Right lobe of liver (tissue), 6 donors: ENCODE measurements at regions not wholly inside any gene's neighbourhood (a gene's known extent, or its start where the extent isn't known, plus 50 kb on each side); places are given as distances from the start of the nearest gene placed in this dataset.

Experiments
- ATAC-seq, 4 donors: fragments of 200-7000 bp; cut with Tn5 transposase; one replicate each; pipeline ENCODE4 v1.9.1; 2020; ENCODE audit warnings: mild to moderate bottlenecking in 4 of 4, moderate library complexity in 4 of 4
- DNase-seq, 3 donors: peaks; one replicate each; pipeline ENCODE4 v3.0.0-alpha.2; 2020
- H3K27ac ChIP-seq, 3 donors: fragments of 200-600 bp; one replicate each; pipeline ENCODE4 v1.8.0; 2022
- H3K27me3 ChIP-seq, 2 donors: fragments of 200-600 bp; one replicate each; pipeline ENCODE4 v1.8.0; 2022
- H3K36me3 ChIP-seq, 4 donors: fragments of 200-600 bp; sonication (generic) in 1 of 4; one replicate each; pipeline versions ENCODE4 v1.5.1 to v1.8.0; 2017 to 2022; ENCODE audit warnings: control low read depth in 1 of 4
- H3K4me1 ChIP-seq, 4 donors: fragments of 200-600 bp; sonication (generic) in 1 of 4; one replicate each; pipeline versions ENCODE4 v1.5.1 to v1.8.0; 2017 to 2022; ENCODE audit warnings: control low read depth in 1 of 4
- H3K4me3 ChIP-seq, 3 donors: fragments of 200-600 bp; one replicate each; pipeline ENCODE4 v1.8.0; 2022
- H3K9me3 ChIP-seq, 4 donors: fragments of 200-600 bp; sonication (generic) in 1 of 4; one replicate each; pipeline versions ENCODE4 v1.5.1 to v1.8.0; 2017 to 2022; ENCODE audit warnings: control low read depth in 1 of 4
- CTCF ChIP-seq, 4 donors: fragments of 200-600 bp in 3 of 4; fragments of 450-650 bp in 1 of 4; IDR thresholded peaks; one replicate each; pipeline versions ENCODE4 v1.5.1 to v1.8.0; 2016 to 2022; ENCODE audit warnings: antibody characterized with exemption in 4 of 4, mild to moderate bottlenecking in 2 of 4
- POLR2A ChIP-seq: fragments of 450-650 bp; IDR thresholded peaks from one replicate; pipeline ENCODE4 v1.6.1; 2017; ENCODE audit warnings: antibody characterized with exemption, mild to moderate bottlenecking
- WGBS: methylation state at CpG from one replicate; pipeline ENCODE4 v1.1.6; 2018; ENCODE audit warnings: low coverage, low lambda C conversion rate; ENCODE audit not compliant: insufficient coverage; ENCODE audit errors: missing lambda C conversion rate; 5-methylcytosine and 5-hydroxymethylcytosine counted together
- intact Hi-C, 2 donors: fragments of 100-400 bp; cut with DNase I; formaldehyde crosslinking; loops; one replicate each; pipeline versions ENCODE4 v1.11.2 to v1.14.1; 2022
- donor health status: DM: no; HTN: yes; CAD: no.
- donor health status: DM: no; HTN: no; CAD: no.
- donor health status: DM: no; HTN: no; CAD: no.
- donor health status: DM: no; HTN: yes; CAD: no.
- donor health status: DM: no; HTN: yes; CAD: no.

- Histone ChIP-seq H3K4me1 (peaks cover 0 to 4% (median 0%) of the 10 kb centered on the region in 4 donors), H3K36me3 (no peaks in the 10 kb centered on the region), H3K9me3 (no peaks in the 10 kb centered on the region), H3K27me3 (no peaks in the 10 kb centered on the region), H3K27ac (no peak overlapping the region), H3K4me3 (no peak overlapping the region)
- intact Hi-C loops, result no loop called here
- no peak for ATAC-seq
- 81% methylated on average over 4 of the region's 7 CpGs for WGBS
- no peak for DNase-seq
- no peak for TF ChIP-seq CTCF (IDR thresholded peaks at IDR 0.05)
- TF ChIP-seq POLR2A, result no peak
Observed at GRCh38 chr2:174664084-174664759, 66.6 kb upstream of the WIPF1 start.

GRCh38 chr2:174663550-174663949 is 65.9 kb upstream of the WIPF1 start:
- 45% methylated on average over 6 of the region's 7 CpGs for WGBS
- no peak for TF ChIP-seq CTCF (IDR thresholded peaks at IDR 0.05)
- no peak for TF ChIP-seq POLR2A
- intact Hi-C loops, result no loop called here
- Histone ChIP-seq H3K27me3 (no peaks in the 10 kb centered on the region), H3K9me3 (no peaks in the 10 kb centered on the region), H3K4me1 (peaks cover 0 to 4% (median 0%) of the 10 kb centered on the region in 4 donors), H3K4me3 (no peak overlapping the region), H3K36me3 (no peaks in the 10 kb centered on the region), H3K27ac (no peak overlapping the region)
- ATAC-seq (peak; percentile 23 to 43 (median 32)), DNase-seq (no peak)

GRCh38 chr2:174662859-174663258 is 65.3 kb upstream of the WIPF1 start:
- no peaks in the 10 kb centered on the region for H3K27me3 ChIP-seq
- no peak for DNase-seq
- peak in 2 of 4 donors; percentile 36 to 38 for ATAC-seq
- intact Hi-C loops, result no loop called here
- no peaks in the 10 kb centered on the region for H3K36me3 ChIP-seq
- peaks cover 0 to 4% (median 0%) of the 10 kb centered on the region in 4 donors for H3K4me1 ChIP-seq
- H3K27ac ChIP-seq, result no peak overlapping the region
- H3K9me3 ChIP-seq, result no peaks in the 10 kb centered on the region
- H3K4me3 ChIP-seq, result no peak overlapping the region
- WGBS, result 66% methylated on average over 3 of the region's 3 CpGs
- no peak for TF ChIP-seq POLR2A

- no peak for DNase-seq
- peaks cover 0 to 3% (median 0%) of the 10 kb centered on the region in 4 donors for H3K4me1 ChIP-seq
- WGBS, result 82% methylated on average over 3 of the region's 3 CpGs
- no peak for TF ChIP-seq POLR2A
- intact Hi-C loops, result no loop called here
- H3K4me3 ChIP-seq, result no peak overlapping the region
- H3K27me3 ChIP-seq, result no peaks in the 10 kb centered on the region
- H3K36me3 ChIP-seq, result no peaks in the 10 kb centered on the region
- no peaks in the 10 kb centered on the region for H3K9me3 ChIP-seq
- no peak for ATAC-seq
- H3K27ac ChIP-seq, result no peak overlapping the region
Observed at GRCh38 chr2:174662459-174662858, 64.9 kb upstream of the WIPF1 start.

- DNase-seq, result no peak
- Histone ChIP-seq H3K4me3 (no peak overlapping the region), H3K9me3 (no peaks in the 10 kb centered on the region), H3K4me1 (no peaks in the 10 kb centered on the region), H3K36me3 (no peaks in the 10 kb centered on the region), H3K27me3 (no peaks in the 10 kb centered on the region), H3K27ac (no peak overlapping the region)
- no peak for ATAC-seq
- no peak for TF ChIP-seq POLR2A
- intact Hi-C loops, result no loop called here
- WGBS, result 71% methylated on average over 7 of the region's 9 CpGs
Observed at GRCh38 chr2:174660984-174661675, 63.5 kb upstream of the WIPF1 start.
